Mesothelial cell of epicardium (in vitro differentiated cells): ENCODE measurements at regions not wholly inside any gene's neighbourhood (a gene's known extent, or its start where the extent isn't known, plus 50 kb on each side); places are given as distances from the start of the nearest gene placed in this dataset.

Experiments
- DNase-seq, 2 experiments: peaks; one replicate each; pipeline ENCODE4 v3.0.0; 2021; ENCODE audit warnings: low spot score in 2 of 2; ENCODE audit not compliant: unreplicated experiment in 2 of 2
- H3K27ac Mint-ChIP-seq: 2 replicates; pipeline ENCODE4 v1.8.0; 2021; ENCODE audit warnings: mixed read lengths
- H3K27me3 Mint-ChIP-seq: 2 replicates; pipeline ENCODE4 v1.8.0; 2021; ENCODE audit warnings: low read depth, mixed read lengths
- H3K36me3 Mint-ChIP-seq: 2 replicates; pipeline ENCODE4 v1.8.0; 2021; ENCODE audit warnings: mixed read lengths
- H3K4me1 Mint-ChIP-seq: 2 replicates; pipeline ENCODE4 v1.8.0; 2021; ENCODE audit warnings: mixed read lengths
- H3K4me3 Mint-ChIP-seq: 2 replicates; pipeline ENCODE4 v1.8.0; 2021; ENCODE audit warnings: mild to moderate bottlenecking, moderate library complexity, mixed read lengths
- H3K9me3 Mint-ChIP-seq: 2 replicates; pipeline ENCODE4 v1.8.0; 2021; ENCODE audit warnings: mixed read lengths
- CTCF ChIP-seq: fragments of 200-600 bp; sonication (generic); IDR thresholded peaks from one replicate; pipeline ENCODE4 v1.5.0; 2021; ENCODE audit warnings: antibody characterized with exemption; ENCODE audit not compliant: unreplicated experiment

GRCh38 chrX:9135901-9136510, 102.1 kb upstream of the FAM9B start:
- no peaks in the 10 kb centered on the region for H3K27me3 Mint-ChIP-seq
- TF ChIP-seq CTCF = no peak
- no peak for DNase-seq
- H3K4me1 Mint-ChIP-seq = peaks cover 5% of the 10 kb centered on the region
- no peak overlapping the region for H3K27ac Mint-ChIP-seq
- peaks cover 48% of the 10 kb centered on the region for H3K9me3 Mint-ChIP-seq
- no peak overlapping the region for H3K4me3 Mint-ChIP-seq
- no peaks in the 10 kb centered on the region for H3K36me3 Mint-ChIP-seq

DNA sequence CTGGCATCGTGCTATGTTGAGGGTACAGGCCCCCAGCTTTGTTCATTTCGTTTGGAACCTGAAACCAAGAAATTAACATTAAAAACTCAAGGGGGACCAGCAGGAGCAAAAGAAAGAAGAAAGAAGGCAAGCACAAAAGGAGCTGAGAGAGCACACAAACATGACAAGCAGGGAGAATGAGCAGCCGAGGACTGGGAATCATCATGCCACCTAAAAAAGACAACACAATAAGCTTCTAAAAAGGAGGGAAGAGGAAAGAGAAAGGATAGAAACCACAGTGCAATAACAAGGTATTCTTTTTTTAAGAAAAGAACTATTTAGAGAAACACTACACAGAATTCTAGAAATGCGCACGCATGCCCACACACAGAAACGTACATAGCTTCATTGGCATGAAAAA, 103.2 kb upstream of the FAM9B start:
- H3K36me3 Mint-ChIP-seq = no peaks in the 10 kb centered on the region
- TF ChIP-seq CTCF = no peak
- no peak overlapping the region for H3K27ac Mint-ChIP-seq
- H3K9me3 Mint-ChIP-seq = peaks cover 37% of the 10 kb centered on the region
- DNase-seq = no peak
- H3K4me1 Mint-ChIP-seq = peaks cover 5% of the 10 kb centered on the region
- no peak overlapping the region for H3K4me3 Mint-ChIP-seq
- H3K27me3 Mint-ChIP-seq = no peaks in the 10 kb centered on the region

- peaks cover 28% of the 10 kb centered on the region for H3K9me3 Mint-ChIP-seq
- H3K4me3 Mint-ChIP-seq = no peak overlapping the region
- no peaks in the 10 kb centered on the region for H3K27me3 Mint-ChIP-seq
- H3K4me1 Mint-ChIP-seq = peaks cover 5% of the 10 kb centered on the region
- H3K27ac Mint-ChIP-seq = no peak overlapping the region
- DNase-seq = no peak
- no peak for TF ChIP-seq CTCF
- no peaks in the 10 kb centered on the region for H3K36me3 Mint-ChIP-seq
These were observed 107.6 kb upstream of the FAM9B start for GRCh38 chrX:9141496-9141895.

GRCh38 chrX:9144701-9145241, 110.8 kb upstream of the FAM9B start:
- Mint-ChIP-seq H3K4me1 (peaks cover 27% of the 10 kb centered on the region), H3K27ac (no peak overlapping the region), H3K36me3 (no peaks in the 10 kb centered on the region)

GRCh38 chrX:9146657-9147056, 112.7 kb upstream of the FAM9B start:
- H3K9me3 Mint-ChIP-seq = peaks cover 23% of the 10 kb centered on the region
- H3K36me3 Mint-ChIP-seq = no peaks in the 10 kb centered on the region
- peaks cover 27% of the 10 kb centered on the region for H3K4me1 Mint-ChIP-seq
- DNase-seq = no peak
- no peak for TF ChIP-seq CTCF
- H3K27ac Mint-ChIP-seq = no peak overlapping the region
- no peaks in the 10 kb centered on the region for H3K27me3 Mint-ChIP-seq
- H3K4me3 Mint-ChIP-seq = no peak overlapping the region

More at GRCh38 chrX:9144701-9145241, 110.8 kb upstream of the FAM9B start:
- H3K27me3 Mint-ChIP-seq = no peaks in the 10 kb centered on the region
- DNase-seq = no peak
- peaks cover 25% of the 10 kb centered on the region for H3K9me3 Mint-ChIP-seq
- H3K4me3 Mint-ChIP-seq = no peak overlapping the region
- TF ChIP-seq CTCF = no peak
